Right atrium auricular region (tissue), 2 donors: ENCODE measurements at regions not wholly inside any gene's neighbourhood (a gene's known extent, or its start where the extent isn't known, plus 50 kb on each side); places are given as distances from the start of the nearest gene placed in this dataset.
"Not testable (repeated sequence)": the region's sequence is repeated elsewhere in the genome, so short reads cannot be mapped to it uniquely, and the experiment has no call there.

ENCODE experiments used
- DNase-seq: peaks from one replicate; pipeline ENCODE4 v3.0.0-alpha.2; 2019; ENCODE audit warnings: low spot score
- H3K27ac ChIP-seq, 2 donors: fragments of 200-600 bp; sonication (generic); 1 replicate in 1 of 2; 2 replicates in 1 of 2; pipeline ENCODE4 v1.5.1; 2016 to 2019
- H3K27me3 ChIP-seq, 2 donors: fragments of 200-600 bp; sonication (generic); one replicate each; pipeline versions ENCODE4 v1.5.1 to v1.6.0; 2017 to 2019
- H3K36me3 ChIP-seq: fragments of 200-600 bp; sonication (generic); one replicate; pipeline ENCODE4 v1.5.1; 2016
- H3K4me1 ChIP-seq, 2 donors: fragments of 200-600 bp; sonication (generic); one replicate each; pipeline versions ENCODE4 v1.5.1 to v1.6.0; 2017 to 2019
- H3K4me3 ChIP-seq, 2 donors: fragments of 200-600 bp; sonication (generic); 1 replicate in 1 of 2; 2 replicates in 1 of 2; pipeline ENCODE4 v1.5.1; 2017 to 2019; ENCODE audit warnings: mild to moderate bottlenecking in 1 of 2, moderate library complexity in 1 of 2
- H3K9me3 ChIP-seq, 2 donors: fragments of 200-600 bp; sonication (generic); one replicate each; pipeline ENCODE4 v1.5.1; 2019
- TF ChIP-seq, protein P1 (sequence below), 2 donors: fragments of 200-600 bp; sonication (generic); IDR thresholded peaks; one replicate each; pipeline ENCODE4 v1.5.1; 2019; ENCODE audit warnings: antibody characterized with exemption in 2 of 2

DNA sequence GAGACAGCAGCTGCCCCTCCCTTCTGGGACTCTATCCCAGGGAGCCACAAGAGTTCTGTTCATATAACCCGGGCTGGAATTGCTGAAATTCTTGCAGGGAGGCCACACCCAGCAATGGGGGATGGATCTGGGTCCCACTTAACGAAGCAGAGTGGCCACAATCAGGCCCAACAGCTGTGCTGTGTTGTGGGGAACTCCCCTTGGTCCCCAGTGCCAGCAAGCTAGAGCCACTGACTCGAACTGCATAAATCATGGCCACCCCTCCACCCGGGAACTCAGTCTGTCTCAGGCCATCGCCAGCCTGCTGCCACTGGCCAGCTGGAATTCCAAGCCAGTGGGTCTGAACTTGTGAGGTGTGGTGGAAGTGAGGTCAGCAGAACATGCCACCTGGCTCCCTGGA lies 111.1 kb downstream of the KLF8 start:
- DNase-seq = no peak
- Histone ChIP-seq H3K4me3 (no peak overlapping the region), H3K36me3 (no peaks in the 10 kb centered on the region), H3K27ac (no peak overlapping the region), H3K27me3 (no peaks in the 10 kb centered on the region), H3K9me3 (peaks cover 0 to 19% of the 10 kb centered on the region in 2 donors), H3K4me1 (no peaks in the 10 kb centered on the region)
- TF ChIP-seq, protein P1, sequence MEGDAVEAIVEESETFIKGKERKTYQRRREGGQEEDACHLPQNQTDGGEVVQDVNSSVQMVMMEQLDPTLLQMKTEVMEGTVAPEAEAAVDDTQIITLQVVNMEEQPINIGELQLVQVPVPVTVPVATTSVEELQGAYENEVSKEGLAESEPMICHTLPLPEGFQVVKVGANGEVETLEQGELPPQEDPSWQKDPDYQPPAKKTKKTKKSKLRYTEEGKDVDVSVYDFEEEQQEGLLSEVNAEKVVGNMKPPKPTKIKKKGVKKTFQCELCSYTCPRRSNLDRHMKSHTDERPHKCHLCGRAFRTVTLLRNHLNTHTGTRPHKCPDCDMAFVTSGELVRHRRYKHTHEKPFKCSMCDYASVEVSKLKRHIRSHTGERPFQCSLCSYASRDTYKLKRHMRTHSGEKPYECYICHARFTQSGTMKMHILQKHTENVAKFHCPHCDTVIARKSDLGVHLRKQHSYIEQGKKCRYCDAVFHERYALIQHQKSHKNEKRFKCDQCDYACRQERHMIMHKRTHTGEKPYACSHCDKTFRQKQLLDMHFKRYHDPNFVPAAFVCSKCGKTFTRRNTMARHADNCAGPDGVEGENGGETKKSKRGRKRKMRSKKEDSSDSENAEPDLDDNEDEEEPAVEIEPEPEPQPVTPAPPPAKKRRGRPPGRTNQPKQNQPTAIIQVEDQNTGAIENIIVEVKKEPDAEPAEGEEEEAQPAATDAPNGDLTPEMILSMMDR (IDR thresholded peaks at IDR 0.05) = no peak

DNA sequence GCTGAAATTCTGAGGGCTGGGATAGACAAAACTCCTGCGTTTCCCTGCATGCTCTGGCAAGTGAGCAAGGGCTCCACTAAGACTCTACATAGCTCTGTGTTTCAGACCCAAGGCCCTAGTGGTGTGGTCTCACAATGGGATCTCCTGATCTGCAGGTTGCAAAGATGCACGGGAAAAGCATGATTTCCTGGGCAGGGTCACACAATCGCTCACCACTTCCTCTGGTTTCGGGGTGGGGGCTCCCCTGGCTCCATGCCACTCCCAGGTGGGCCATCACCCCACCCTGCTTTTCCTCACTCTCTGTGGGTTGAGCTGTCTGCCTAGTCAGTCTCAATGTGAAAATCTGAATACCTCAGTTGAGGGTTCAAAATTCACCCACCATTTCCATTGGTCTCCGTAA lies 111.5 kb downstream of the KLF8 start:
- Histone ChIP-seq H3K4me3 (no peak overlapping the region), H3K9me3 (peaks cover 0 to 21% of the 10 kb centered on the region in 2 donors), H3K27me3 (no peaks in the 10 kb centered on the region), H3K36me3 (no peaks in the 10 kb centered on the region), H3K4me1 (no peaks in the 10 kb centered on the region), H3K27ac (no peak overlapping the region)
- no peak for DNase-seq
- TF ChIP-seq, protein P1 (IDR thresholded peaks at IDR 0.05) = no peak

DNA sequence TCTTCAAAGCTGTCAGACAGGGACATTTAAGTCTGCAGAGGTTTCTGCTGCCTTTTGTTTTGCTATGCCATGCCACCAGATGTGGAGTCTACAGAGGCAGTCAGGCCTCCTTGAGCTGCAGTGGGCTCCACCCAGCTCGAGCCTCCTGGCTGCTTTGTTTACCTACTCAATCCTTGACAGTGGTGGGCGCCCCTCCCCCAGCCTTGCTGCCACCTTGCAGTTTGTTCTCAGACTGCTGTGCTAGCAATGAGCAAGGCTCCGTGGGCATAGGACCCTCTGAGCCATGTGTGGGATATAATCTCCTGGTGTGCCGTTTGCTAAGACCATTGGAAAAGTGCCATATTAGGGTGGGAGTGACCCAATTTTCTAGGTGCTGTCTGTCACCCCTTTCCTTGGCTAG lies 126.0 kb downstream of the KLF8 start:
- not testable (repeated sequence) for H3K27me3 ChIP-seq, H3K4me1 ChIP-seq, DNase-seq, H3K27ac ChIP-seq, H3K36me3 ChIP-seq, H3K4me3 ChIP-seq
- H3K9me3 ChIP-seq = peaks cover 0 to 18% of the 10 kb centered on the region in 2 donors

DNA sequence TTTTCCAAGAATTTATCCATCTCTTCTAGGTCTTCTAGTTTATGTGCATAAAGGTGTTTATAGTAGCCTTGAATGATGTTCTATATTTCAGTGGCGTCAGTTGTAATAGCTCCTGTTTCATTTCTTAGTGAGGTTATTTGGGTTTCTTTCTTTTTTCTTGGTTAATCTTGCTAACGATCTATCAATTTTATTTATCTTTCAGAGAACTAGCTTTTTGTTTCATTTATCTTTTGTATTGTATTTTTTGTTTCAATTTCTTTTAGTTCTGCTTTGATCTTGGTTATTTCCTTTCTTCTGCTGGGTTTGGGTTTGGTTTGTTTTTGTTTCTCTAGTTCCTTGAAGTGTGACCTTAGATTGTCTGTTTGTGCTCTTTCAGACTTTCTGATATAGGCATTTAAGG lies 133.0 kb downstream of the KLF8 start:
- H3K4me3 ChIP-seq, H3K36me3 ChIP-seq, H3K27ac ChIP-seq: not testable (repeated sequence)

DNA sequence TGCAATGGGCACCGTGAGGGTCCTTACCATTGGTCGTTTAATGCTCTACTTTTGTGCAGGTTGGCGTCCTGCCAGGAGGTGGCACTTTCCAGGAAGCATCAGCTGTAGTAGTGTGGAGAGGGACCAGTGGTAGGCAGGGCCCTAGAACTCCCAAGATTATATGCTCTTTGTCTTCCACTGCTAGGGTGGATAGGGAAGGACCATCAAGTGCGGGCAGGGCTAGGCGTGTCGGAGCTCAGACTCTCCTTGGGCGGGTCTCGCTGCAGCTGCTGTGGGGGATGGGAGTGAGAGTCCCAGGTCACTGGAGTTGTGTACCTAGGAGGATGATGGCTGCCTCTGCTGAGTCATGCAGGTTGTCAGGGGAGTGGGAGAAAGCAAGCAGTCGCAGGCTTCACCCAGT lies 134.7 kb downstream of the KLF8 start:
- DNase-seq = no peak
- Histone ChIP-seq H3K4me1 (no peaks in the 10 kb centered on the region), H3K9me3 (no peaks in the 10 kb centered on the region), H3K36me3 (no peaks in the 10 kb centered on the region), H3K27me3 (no peaks in the 10 kb centered on the region), H3K27ac (no peak overlapping the region), H3K4me3 (no peak overlapping the region)
- TF ChIP-seq, protein P1 (IDR thresholded peaks at IDR 0.05) = no peak

More for the DNA sequence above, 133.0 kb downstream of the KLF8 start:
- peaks cover 0 to 10% of the 10 kb centered on the region in 2 donors for H3K9me3 ChIP-seq
- not testable (repeated sequence) for DNase-seq, H3K4me1 ChIP-seq, H3K27me3 ChIP-seq

DNA sequence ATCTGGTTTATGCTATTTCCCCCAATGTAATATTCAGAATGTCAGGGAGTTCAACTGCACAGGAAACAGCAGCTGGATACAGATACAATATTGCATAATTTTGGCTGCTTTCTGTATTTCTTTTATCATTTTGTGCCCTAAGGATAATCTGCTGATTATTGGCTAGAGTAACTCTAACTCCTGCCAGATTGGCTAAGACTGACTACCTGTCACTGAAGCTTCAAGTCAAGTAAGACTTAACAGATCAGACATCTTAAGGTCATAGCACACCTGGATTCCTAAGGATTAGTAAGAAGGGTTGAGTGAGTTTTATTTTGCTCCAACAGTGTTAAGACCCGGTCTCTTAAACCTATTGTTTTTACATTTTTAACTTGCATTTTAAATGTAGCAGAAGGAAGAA lies 136.8 kb downstream of the KLF8 start:
- no peaks in the 10 kb centered on the region for H3K4me1 ChIP-seq
- H3K36me3 ChIP-seq = no peaks in the 10 kb centered on the region
- no peaks in the 10 kb centered on the region for H3K9me3 ChIP-seq
- TF ChIP-seq, protein P1 (IDR thresholded peaks at IDR 0.05) = no peak
- H3K27me3 ChIP-seq = no peaks in the 10 kb centered on the region
- H3K4me3 ChIP-seq = no peak overlapping the region
- H3K27ac ChIP-seq = no peak overlapping the region
- DNase-seq = no peak

DNA sequence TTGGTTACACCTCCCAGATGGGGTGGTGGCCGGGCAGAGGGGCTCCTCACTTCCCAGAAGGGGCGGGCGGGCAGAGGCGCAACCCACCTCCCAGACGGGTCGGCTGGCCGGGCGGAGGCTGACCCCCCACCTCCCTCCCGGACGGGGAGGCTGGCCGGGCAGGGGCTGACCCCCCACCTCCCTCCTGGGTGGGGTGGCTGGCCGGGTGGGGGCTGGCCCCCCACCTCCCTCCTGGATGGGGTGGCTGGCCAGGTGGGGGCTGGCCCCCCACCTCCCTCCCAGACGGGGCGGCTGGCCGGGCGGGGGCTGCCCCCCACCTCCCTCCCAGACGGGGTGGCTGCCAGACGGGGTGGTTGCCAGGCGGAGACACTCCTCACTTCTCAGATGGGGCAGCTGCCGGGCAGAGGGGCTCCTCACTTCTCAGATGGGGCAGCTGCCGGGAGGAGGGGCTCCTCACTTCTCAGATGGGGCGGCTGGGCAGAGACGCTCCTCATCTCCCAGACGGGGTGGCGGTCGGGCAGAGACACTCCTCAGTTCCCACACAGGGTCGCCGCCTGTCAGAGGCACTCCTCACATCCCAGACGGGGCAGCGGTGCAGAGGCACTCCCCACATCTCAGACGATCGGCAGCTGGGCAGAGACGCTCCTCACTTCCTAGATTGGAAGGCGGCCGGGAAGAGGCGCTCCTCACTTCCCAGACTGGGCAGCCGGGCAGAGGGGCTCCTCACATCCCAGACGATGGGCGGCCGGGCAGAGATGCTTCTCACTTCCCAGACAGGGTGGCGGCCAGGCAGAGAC lies 148.0 kb downstream of the KLF8 start:
- not testable (repeated sequence) for H3K4me1 ChIP-seq, H3K4me3 ChIP-seq, H3K36me3 ChIP-seq, H3K9me3 ChIP-seq, H3K27me3 ChIP-seq, H3K27ac ChIP-seq, DNase-seq
